Vagina (tissue), 2 donors: ENCODE measurements at regions not wholly inside any gene's neighbourhood (a gene's known extent, or its start where the extent isn't known, plus 50 kb on each side); places are given as distances from the start of the nearest gene placed in this dataset.

Experiments used
- CTCF ChIP-seq, 3 experiments: fragments of 450-650 bp in 2 of 3; fragments of 200-600 bp in 1 of 3; sonication (generic) in 1 of 3; IDR thresholded peaks; one replicate each; pipeline ENCODE4 v1.5.1; 2017 to 2019; ENCODE audit warnings: antibody characterized with exemption in 3 of 3, mild to moderate bottlenecking in 2 of 3, moderate library complexity in 2 of 3
- POLR2AphosphoS5 ChIP-seq, 2 donors: sonication (generic); formaldehyde crosslinking; IDR thresholded peaks; one replicate each; pipeline ENCODE4 v1.9.0; 2017; ENCODE audit warnings: antibody characterized with exemption in 2 of 2, mild to moderate bottlenecking in 2 of 2, low read depth in 1 of 2; ENCODE audit not compliant: insufficient read depth in 1 of 2

GRCh38 chr3:64915778-64916177 is 228.0 kb upstream of the ADAMTS9 start:
- peak in 1 of 2 donors; percentile 77 for TF ChIP-seq POLR2AphosphoS5 (IDR thresholded peaks at IDR 0.05; ENCODE audit: insufficient read depth in 1 of 2, low read depth in 1 of 2)
- TF ChIP-seq CTCF (IDR thresholded peaks at IDR 0.05) = no peak
